HepG2 (cell line): ENCODE measurements at regions not wholly inside any gene's neighbourhood (a gene's known extent, or its start where the extent isn't known, plus 50 kb on each side); places are given as distances from the start of the nearest gene placed in this dataset.

Experiments
- ATAC-seq: fragments of 200-7000 bp; cut with Tn5 transposase; 3 replicates; pipeline ENCODE4 v1.9.1; 2020; ENCODE audit warnings: mild to moderate bottlenecking, moderate library complexity
- BruUV-seq: library from RNA; stranded (reverse); fragments of 400-500 nt; replicated peaks from 2 replicates; lab custom pipeline; 2021; lab: Mats Ljungman, UMichigan
- CTCF ChIA-PET: fragments of 300-600 bp; formaldehyde crosslinking; extraction: SDS; loops from one replicate; lab custom pipeline; 2021; ENCODE audit warnings: low total read pairs, inconsistent platforms, low intra/inter-chr PET ratio; lab: Yijun Ruan, JAX
- POLR2A ChIA-PET: fragments of 350-600 bp; sonication (Branson Sonifier 250); formaldehyde crosslinking; loops from one replicate; lab custom pipeline; 2020; ENCODE audit warnings: antibody characterized with exemption, inconsistent platforms; lab: Yijun Ruan, JAX
- DNase-seq: peaks from one replicate; pipeline ENCODE4 v3.0.0-alpha.2; 2015; ENCODE audit warnings: low spot score
- FAIRE-seq: peaks from 3 replicates; lab custom pipeline; 2011; peaks lifted over from hg19 to GRCh38; lab: Jason Lieb, UNC
- H2AFZ ChIP-seq: one replicate; pipeline ENCODE4 v1.6.1; 2011; ENCODE audit warnings: low read length, inconsistent platforms
- H3K27ac ChIP-seq: fragments of 300-600 bp; 3 replicates; pipeline ENCODE4 v1.8.0; 2011; ENCODE audit warnings: mixed run types, mild to moderate bottlenecking, mixed read lengths, low read length, inconsistent platforms; ENCODE audit not compliant: insufficient read depth; ENCODE audit errors: extremely low read length
- H3K27me3 ChIP-seq, 2 experiments: fragments of 200-600 bp in 1 of 2; 2 replicates in 1 of 2; 3 replicates in 1 of 2; pipeline versions ENCODE4 v1.6.0 to v1.8.0; 2011; ENCODE audit warnings: low read length in 2 of 2, mild to moderate bottlenecking in 2 of 2, moderate library complexity in 2 of 2, inconsistent platforms in 1 of 2; ENCODE audit not compliant: insufficient read depth in 2 of 2, control insufficient read depth in 1 of 2
- H3K36me3 ChIP-seq, 2 experiments: fragments of 200-600 bp in 1 of 2; replicated peaks in 1 of 2; 2 replicates in 1 of 2; 3 replicates in 1 of 2; pipeline versions ENCODE4 v1.5.1 to v1.8.0; 2011; ENCODE audit warnings: low read length in 2 of 2, inconsistent platforms in 1 of 2; ENCODE audit not compliant: insufficient read depth in 2 of 2, control insufficient read depth in 1 of 2
- H3K4me1 ChIP-seq: 2 replicates; pipeline ENCODE4 v1.5.1; 2012; ENCODE audit warnings: low read length, inconsistent platforms; ENCODE audit not compliant: insufficient read depth
- H3K4me2 ChIP-seq: 2 replicates; pipeline ENCODE4 v1.6.0; 2011; ENCODE audit warnings: low read depth, low read length, inconsistent platforms
- H3K4me3 ChIP-seq, 3 experiments: fragments of 200-600 bp in 1 of 3; sonication (generic), shearing (Covaris generic) in 1 of 3; replicated peaks in 1 of 3; 2 replicates each; pipeline ENCODE4 v1.5.1; 2011 to 2016; ENCODE audit warnings: low read length in 3 of 3, inconsistent platforms in 2 of 3, low read depth in 2 of 3, mild to moderate bottlenecking in 2 of 3, control low read depth in 1 of 3, mixed read lengths in 1 of 3; ENCODE audit not compliant: insufficient read depth in 1 of 3
- H3K79me2 ChIP-seq: one replicate; pipeline ENCODE4 v1.6.1; 2011; ENCODE audit warnings: low read length, inconsistent platforms; ENCODE audit not compliant: insufficient read depth
- H3K9ac ChIP-seq: 2 replicates; pipeline ENCODE4 v1.6.0; 2011; ENCODE audit warnings: mild to moderate bottlenecking, low read depth, low read length, inconsistent platforms; ENCODE audit not compliant: insufficient read depth
- H3K9me3 ChIP-seq: 2 replicates; pipeline ENCODE4 v1.5.1; 2012; ENCODE audit warnings: mild to moderate bottlenecking, low read length
- H4K20me1 ChIP-seq: 2 replicates; pipeline ENCODE4 v1.6.0; 2011; ENCODE audit warnings: inconsistent platforms, mild to moderate bottlenecking, low read length, moderate library complexity; ENCODE audit not compliant: insufficient read depth
- ATM ChIP-seq: fragments of 450-650 bp; IDR thresholded peaks from 2 replicates; pipeline ENCODE4 v1.7.1; 2017; ENCODE audit warnings: mild to moderate bottlenecking, borderline replicate concordance
- HDAC1 ChIP-seq: sonication (generic); formaldehyde crosslinking; IDR thresholded peaks from 2 replicates; pipeline ENCODE4 v1.5.1; 2020; ENCODE audit warnings: mild to moderate bottlenecking, missing genetic modification reagents
- HOXA5 ChIP-seq: sonication (generic); formaldehyde crosslinking; IDR thresholded peaks from 2 replicates; pipeline ENCODE4 v1.4.0; 2020; ENCODE audit warnings: missing genetic modification reagents
- MAFK ChIP-seq, 2 experiments: IDR thresholded peaks in 1 of 2; conservative IDR thresholded peaks in 1 of 2; 2 replicates each; pipeline ENCODE4 v1.6.1; 2011; ENCODE audit warnings: improper control_type of control experiment in 2 of 2, low read length in 2 of 2
- WGBS: methylation state at CpG from one replicate; pipeline ENCODE4 v1.1.6; 2017; ENCODE audit warnings: low lambda C conversion rate; 5-methylcytosine and 5-hydroxymethylcytosine counted together
- in situ Hi-C: cut with HindIII; loops from 2 replicates; pipeline ENCODE4 v1.10.0; 2017; ENCODE audit warnings: low pct_unique_long_range_greater_than_20kb; ENCODE audit not compliant: extremely low pct_ligation_motif_present
- intact Hi-C: fragments of 100-400 bp; cut with micrococcal nuclease; formaldehyde crosslinking; loops from one replicate; pipeline ENCODE4 v1.10.0; 2022; ENCODE audit not compliant: unreplicated experiment
- TF ChIP-seq, protein P1 (sequence below), 2 experiments: sonication (generic) in 1 of 2; formaldehyde crosslinking in 1 of 2; IDR thresholded peaks; 2 replicates each; pipeline versions ENCODE4 v1.5.1 to v1.6.1; 2011 to 2020; ENCODE audit warnings: borderline replicate concordance in 1 of 2, low read depth in 1 of 2, low read length in 1 of 2, mild to moderate bottlenecking in 1 of 2, missing genetic modification reagents in 1 of 2, moderate library complexity in 1 of 2

DNA sequence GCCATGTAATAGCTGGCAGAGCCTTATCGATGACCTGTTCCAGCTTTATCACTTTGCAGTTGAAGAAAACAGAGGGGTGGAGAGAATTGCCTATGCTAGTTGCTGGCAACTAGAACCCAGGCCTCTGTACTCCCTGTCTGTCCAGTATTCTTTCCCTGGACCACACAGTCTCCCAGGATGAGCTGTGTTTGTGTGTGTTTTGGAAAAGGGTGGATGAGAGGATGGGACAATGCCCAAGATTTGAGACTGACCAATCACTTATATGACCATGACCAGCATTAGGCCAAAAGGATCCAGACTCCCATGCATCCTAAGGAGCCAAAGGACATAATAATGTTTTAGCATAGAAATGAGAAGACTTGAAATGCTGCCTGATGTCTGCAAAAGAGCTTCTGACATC, 102.6 kb downstream of the CD200R1L start (continued):
- TF ChIP-seq, protein P1, sequence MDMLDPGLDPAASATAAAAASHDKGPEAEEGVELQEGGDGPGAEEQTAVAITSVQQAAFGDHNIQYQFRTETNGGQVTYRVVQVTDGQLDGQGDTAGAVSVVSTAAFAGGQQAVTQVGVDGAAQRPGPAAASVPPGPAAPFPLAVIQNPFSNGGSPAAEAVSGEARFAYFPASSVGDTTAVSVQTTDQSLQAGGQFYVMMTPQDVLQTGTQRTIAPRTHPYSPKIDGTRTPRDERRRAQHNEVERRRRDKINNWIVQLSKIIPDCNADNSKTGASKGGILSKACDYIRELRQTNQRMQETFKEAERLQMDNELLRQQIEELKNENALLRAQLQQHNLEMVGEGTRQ (IDR thresholded peaks at IDR 0.05; ENCODE audit: low read depth, low read length) = no peak
- TF ChIP-seq, protein P1 (CRISPR knock-in tag; IDR thresholded peaks at IDR 0.05; ENCODE audit: borderline replicate concordance) = no peak
- TF ChIP-seq ATM (no peak), HOXA5 (CRISPR knock-in tag) (no peak)

DNA sequence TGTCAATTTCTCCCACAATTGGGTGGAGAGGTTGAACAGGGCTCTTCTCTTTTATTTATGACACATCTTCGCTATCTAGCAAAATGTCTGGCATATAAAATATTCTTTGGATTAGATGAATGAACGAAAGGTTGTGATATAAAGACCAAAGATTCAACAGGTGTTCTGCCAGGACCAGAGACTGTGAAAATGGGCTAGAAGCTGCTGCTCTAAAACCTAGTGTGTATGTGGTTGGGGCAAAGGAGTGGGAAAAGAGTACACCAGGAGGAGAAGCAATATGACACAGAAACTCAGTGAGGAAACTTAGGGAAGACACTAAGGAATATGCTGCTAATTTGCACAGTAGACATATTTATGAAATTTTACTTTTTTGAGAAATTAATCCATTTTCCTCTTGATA, 102.0 kb upstream of the CCDC80 start:
- Histone ChIP-seq H3K4me3 (no peak overlapping the region), H3K36me3 (no peaks in the 10 kb centered on the region), H3K9me3 (no peaks in the 10 kb centered on the region), H3K4me1 (no peaks in the 10 kb centered on the region), H3K27me3 (no peaks in the 10 kb centered on the region; a peak in 1 of 5 replicates), H3K9ac (no peak overlapping the region), H4K20me1 (no peaks in the 10 kb centered on the region), H2AFZ (no peak overlapping the region), H3K4me2 (no peak overlapping the region), H3K79me2 (no peaks in the 10 kb centered on the region), H3K27ac (no peak overlapping the region)
- intact Hi-C loops = no loop called here
- 0% methylated on average over 2 of the region's 2 CpGs for WGBS
- ATAC-seq (no peak), DNase-seq (no peak), FAIRE-seq (no peak)
- POLR2A ChIA-PET = no interaction called here
- in situ Hi-C loops = no loop called here
- TF ChIP-seq HDAC1 = no peak
- TF ChIP-seq MAFK (conservative IDR thresholded peaks at IDR 0.05 in 1 of 2, IDR thresholded peaks at IDR 0.05 in 1 of 2; ENCODE audit: low read length in 2 of 2) = peak in 1 of 2 experiments; percentile 28; a peak in 1 of 4 replicates
- CTCF ChIA-PET = no interaction called here
- BruUV-seq = no TSS peak
